Stimulated activated CD4-positive, alpha-beta T cell treated with anti-CD3 and anti-CD28 coated beads, TNF-alpha, amount 100 ng/mL, for 48 hours (primary cell): ENCODE measurements at regions not wholly inside any gene's neighbourhood (a gene's known extent, or its start where the extent isn't known, plus 50 kb on each side); places are given as distances from the start of the nearest gene placed in this dataset.

Experiments
- DNase-seq, 3 donors: peaks; one replicate each; pipeline ENCODE4 v3.0.0-alpha.2; 2020; ENCODE audit warnings: low read depth in 3 of 3

- DNase-seq: no peak
Observed at GRCh38 chr11:69378303-69379141, 84.6 kb downstream of the MYEOV start.

- DNase-seq: no peak
Observed at GRCh38 chr11:69380451-69380901, 86.5 kb downstream of the MYEOV start.

GRCh38 chr11:69380921-69381581 is 87.1 kb downstream of the MYEOV start:
- no peak for DNase-seq

GRCh38 chr11:69381681-69382130 is 87.8 kb downstream of the MYEOV start:
- DNase-seq: no peak

GRCh38 chr11:69382131-69383128 is 88.5 kb downstream of the MYEOV start:
- no peak for DNase-seq

- DNase-seq: no peak
Observed at GRCh38 chr11:69383372-69384250, 89.7 kb downstream of the MYEOV start.

GRCh38 chr11:69384251-69385143 is 90.5 kb downstream of the MYEOV start:
- no peak for DNase-seq

GRCh38 chr11:69385144-69385820 is 91.3 kb downstream of the MYEOV start:
- no peak for DNase-seq

GRCh38 chr11:69385832-69386427 is 92.0 kb downstream of the MYEOV start:
- DNase-seq: no peak

GRCh38 chr11:69386594-69387408 is 92.8 kb downstream of the MYEOV start:
- DNase-seq: no peak

GRCh38 chr11:69387409-69387885 is 93.5 kb downstream of the MYEOV start:
- no peak for DNase-seq

- no peak for DNase-seq
Observed at GRCh38 chr11:69388210-69388609, 93.3 kb upstream of the LINC01488 start.

- DNase-seq: no peak
Observed at GRCh38 chr11:69388661-69389060, 92.8 kb upstream of the LINC01488 start.

- DNase-seq: no peak
Observed at GRCh38 chr11:69390561-69390960, 90.9 kb upstream of the LINC01488 start.

GRCh38 chr11:69391192-69392103 is 90.0 kb upstream of the LINC01488 start:
- no peak for DNase-seq

GRCh38 chr11:69392104-69392653 is 89.3 kb upstream of the LINC01488 start:
- no peak for DNase-seq
